BJ (cell line): ENCODE measurements at regions not wholly inside any gene's neighbourhood (a gene's known extent, or its start where the extent isn't known, plus 50 kb on each side); places are given as distances from the start of the nearest gene placed in this dataset.

ENCODE experiments used
- CTCF ChIA-PET: fragments of 350-600 bp; formaldehyde crosslinking; extraction: SDS; loops from one replicate; lab custom pipeline; 2021; ENCODE audit warnings: antibody characterized with exemption, inconsistent platforms; lab: Yijun Ruan, JAX
- POLR2A ChIA-PET: fragments of 300-600 bp; sonication (Branson Sonifier 250); formaldehyde crosslinking; extraction: SDS; loops from one replicate; lab custom pipeline; 2021; ENCODE audit warnings: antibody characterized with exemption; lab: Charles Lee
- DNase-seq: peaks from one replicate; pipeline ENCODE4 v3.0.0-alpha.2; 2011; ENCODE audit warnings: low read depth
- H3K27me3 ChIP-seq: 2 replicates; pipeline ENCODE4 v1.6.0; 2011; ENCODE audit warnings: low read length; ENCODE audit not compliant: control insufficient read depth, insufficient read depth
- H3K36me3 ChIP-seq: 2 replicates; pipeline ENCODE4 v1.5.1; 2011; ENCODE audit warnings: low read length; ENCODE audit not compliant: control insufficient read depth, insufficient read depth
- H3K4me3 ChIP-seq: 2 replicates; pipeline ENCODE4 v1.5.1; 2011; ENCODE audit warnings: low read depth, mild to moderate bottlenecking, control low read depth, low read length
- TF ChIP-seq, protein P1 (sequence below): IDR thresholded peaks from 2 replicates; pipeline ENCODE4 v1.5.1; 2011; ENCODE audit warnings: low read depth, mild to moderate bottlenecking, control low read depth, inconsistent platforms, low read length, moderate library complexity; ENCODE audit not compliant: insufficient read depth

DNA sequence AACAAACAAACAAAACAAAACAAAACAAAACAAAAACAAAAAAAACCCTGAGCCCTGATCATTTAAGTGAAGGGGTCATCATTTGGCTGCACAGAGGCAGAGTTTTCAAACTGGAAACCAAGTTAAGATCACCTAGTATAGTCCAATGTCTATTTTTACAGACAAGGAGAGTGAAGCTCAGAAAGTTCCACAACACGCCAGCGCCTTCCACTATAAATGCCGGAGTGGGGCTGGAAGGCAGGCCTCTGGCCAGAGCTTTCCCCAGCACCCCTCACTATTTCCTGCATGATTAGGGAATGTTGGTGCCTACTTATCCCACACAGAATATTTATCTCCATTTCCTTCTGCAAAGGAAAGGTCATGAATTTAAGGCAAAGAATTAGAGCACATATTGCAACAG is 319.7 kb upstream of the WWC1 start:
- TF ChIP-seq, protein P1, sequence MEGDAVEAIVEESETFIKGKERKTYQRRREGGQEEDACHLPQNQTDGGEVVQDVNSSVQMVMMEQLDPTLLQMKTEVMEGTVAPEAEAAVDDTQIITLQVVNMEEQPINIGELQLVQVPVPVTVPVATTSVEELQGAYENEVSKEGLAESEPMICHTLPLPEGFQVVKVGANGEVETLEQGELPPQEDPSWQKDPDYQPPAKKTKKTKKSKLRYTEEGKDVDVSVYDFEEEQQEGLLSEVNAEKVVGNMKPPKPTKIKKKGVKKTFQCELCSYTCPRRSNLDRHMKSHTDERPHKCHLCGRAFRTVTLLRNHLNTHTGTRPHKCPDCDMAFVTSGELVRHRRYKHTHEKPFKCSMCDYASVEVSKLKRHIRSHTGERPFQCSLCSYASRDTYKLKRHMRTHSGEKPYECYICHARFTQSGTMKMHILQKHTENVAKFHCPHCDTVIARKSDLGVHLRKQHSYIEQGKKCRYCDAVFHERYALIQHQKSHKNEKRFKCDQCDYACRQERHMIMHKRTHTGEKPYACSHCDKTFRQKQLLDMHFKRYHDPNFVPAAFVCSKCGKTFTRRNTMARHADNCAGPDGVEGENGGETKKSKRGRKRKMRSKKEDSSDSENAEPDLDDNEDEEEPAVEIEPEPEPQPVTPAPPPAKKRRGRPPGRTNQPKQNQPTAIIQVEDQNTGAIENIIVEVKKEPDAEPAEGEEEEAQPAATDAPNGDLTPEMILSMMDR, result no peak
- DNase-seq, result no peak
- Histone ChIP-seq H3K36me3 (no peaks in the 10 kb centered on the region), H3K27me3 (no peaks in the 10 kb centered on the region), H3K4me3 (no peak overlapping the region)
- ChIA-PET CTCF (interaction anchor here (0.6 kb wide), 1 partner anchor 68 kb away, joined by 3 read pairs; no protein-coding TSS in a partner anchor), POLR2A (no interaction called here)

DNA sequence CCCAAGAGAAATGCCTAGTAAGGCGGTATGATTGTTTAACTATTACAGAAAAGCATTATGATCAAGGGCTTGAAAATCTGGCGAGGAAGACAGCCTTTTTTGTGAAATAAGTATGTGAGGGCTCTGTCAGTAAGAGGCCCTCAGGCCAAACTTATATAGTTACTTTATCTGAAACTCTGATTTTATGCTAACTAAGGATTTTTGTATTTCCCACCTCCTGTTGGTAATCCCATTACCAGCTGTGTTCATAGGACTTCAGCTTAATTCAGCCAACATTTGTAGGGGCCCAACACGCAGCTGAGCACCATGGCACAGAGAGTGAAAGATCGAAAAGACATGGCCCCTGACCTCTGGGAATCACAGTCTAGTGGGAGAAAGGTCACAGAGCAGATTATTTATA is 318.3 kb upstream of the WWC1 start:
- ChIA-PET POLR2A (no interaction called here), CTCF (no interaction called here)
- Histone ChIP-seq H3K27me3 (no peaks in the 10 kb centered on the region), H3K4me3 (no peak overlapping the region), H3K36me3 (no peaks in the 10 kb centered on the region)
- no peak for DNase-seq
- TF ChIP-seq, protein P1, result no peak

GRCh38 chr5:167984951-167985350 is 306.5 kb upstream of the WWC1 start:
- Histone ChIP-seq H3K27me3 (no peaks in the 10 kb centered on the region), H3K36me3 (no peaks in the 10 kb centered on the region), H3K4me3 (no peak overlapping the region)
- POLR2A ChIA-PET, result no interaction called here
- DNase-seq, result no peak
- CTCF ChIA-PET, result no interaction called here
- TF ChIP-seq, protein P1, result no peak

DNA sequence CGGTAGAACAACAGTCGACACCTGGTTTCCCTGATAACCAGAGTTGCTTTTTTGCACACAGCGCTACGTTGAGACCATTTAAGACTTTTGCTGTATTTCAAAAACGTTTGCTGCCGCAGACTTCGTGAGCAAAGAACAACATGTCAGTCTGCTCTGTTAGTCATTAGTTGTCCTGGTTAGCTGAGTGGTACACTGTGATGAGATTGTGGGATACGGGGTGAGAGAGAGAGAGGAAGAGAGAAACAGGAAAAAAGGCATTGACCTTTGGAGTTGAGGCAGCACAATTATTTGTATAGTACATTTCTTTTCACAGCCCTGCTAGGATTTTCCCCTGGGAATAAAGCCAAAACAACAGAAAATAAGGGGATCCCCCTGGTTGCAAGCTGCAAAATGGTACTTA is 306.1 kb upstream of the WWC1 start:
- POLR2A ChIA-PET, result no interaction called here
- CTCF ChIA-PET, result interaction anchor here (1.1 kb wide), 1 partner anchor 61 kb away, joined by 3 read pairs; no protein-coding TSS in a partner anchor
- no peak for DNase-seq
- Histone ChIP-seq H3K27me3 (no peaks in the 10 kb centered on the region), H3K4me3 (no peak overlapping the region), H3K36me3 (no peaks in the 10 kb centered on the region)
- TF ChIP-seq, protein P1, result no peak

DNA sequence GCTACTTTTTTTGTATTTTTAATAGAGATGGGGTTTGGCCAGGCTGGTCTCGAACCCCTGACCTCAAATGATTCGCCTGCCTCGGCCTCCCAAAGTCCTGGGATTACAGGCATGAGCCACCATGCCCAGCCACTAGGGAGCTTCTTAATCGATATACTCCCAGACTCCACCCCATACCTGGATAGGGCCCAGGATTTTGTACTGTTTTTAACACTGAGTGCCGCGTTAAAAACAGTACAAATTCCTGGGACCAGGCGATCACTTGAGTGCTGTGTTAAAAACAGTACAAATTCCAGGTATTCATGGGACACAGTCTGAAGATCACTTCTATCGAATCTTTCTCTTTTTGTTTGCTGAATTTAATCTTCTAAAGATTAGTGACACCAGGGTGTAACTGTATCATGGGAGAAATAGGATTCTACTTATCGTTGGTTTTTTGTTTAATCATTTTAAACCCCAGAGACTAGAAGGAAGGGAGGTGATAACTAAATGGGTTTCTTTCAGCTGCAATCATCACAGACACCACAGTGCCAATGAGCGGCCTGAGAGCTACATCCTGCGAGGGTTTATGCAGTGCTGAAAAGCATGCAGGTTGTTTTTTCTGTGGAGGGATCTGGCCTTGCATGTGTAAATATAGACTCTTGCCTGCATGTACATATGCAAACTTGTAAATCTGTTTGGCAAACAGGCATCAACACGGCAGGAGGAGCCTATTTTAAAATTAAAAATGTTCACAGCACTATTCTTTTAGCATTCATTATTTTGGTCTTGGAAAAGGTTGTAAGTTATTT is 303.8 kb upstream of the WWC1 start:
- CTCF ChIA-PET, result interaction anchor here (0.6 to 1.4 kb wide), 2 partner anchors 36 to 1108 kb away, joined by 3 read pairs; no protein-coding TSS in a partner anchor
- TF ChIP-seq, protein P1, result no peak
- POLR2A ChIA-PET, result no interaction called here
- no peaks in the 10 kb centered on the region for H3K36me3 ChIP-seq
- H3K4me3 ChIP-seq, result no peak overlapping the region
- no peaks in the 10 kb centered on the region for H3K27me3 ChIP-seq
- no peak for DNase-seq
